ENCODE measurements at regions not wholly inside any gene's neighbourhood (a gene's known extent, or its start where the extent isn't known, plus 50 kb on each side); places are given as distances from the start of the nearest gene placed in this dataset.
A peak's percentile ranks its signal among the peaks of the same experiment; 100 is the strongest.

DNA sequence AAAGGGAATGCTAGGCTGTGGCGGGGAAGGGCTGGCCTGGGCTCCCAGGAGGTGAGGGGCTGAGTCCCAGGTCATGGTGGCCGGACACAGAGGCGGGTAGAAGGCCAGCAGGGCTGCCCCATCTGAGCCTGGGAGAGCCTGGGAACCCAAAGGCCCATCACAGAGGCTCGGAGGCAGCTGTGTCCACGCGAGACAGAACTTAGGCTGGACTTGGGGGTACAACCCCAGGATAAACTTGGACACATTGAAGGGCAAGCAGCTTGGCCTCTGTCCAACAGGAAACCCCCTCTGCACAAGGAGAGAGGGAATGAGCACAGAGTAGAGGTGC, 95.9 kb downstream of the ZFP36L2 start:
- no peaks in the 10 kb centered on the region for H3K27me3 ChIP-seq (ENCODE audit: control insufficient read depth, extremely low read depth, insufficient read depth, low read length)
- H3K4me1 ChIP-seq (ENCODE audit: control insufficient read depth, extremely low read depth, insufficient read depth, low read length): peaks cover 42% of the 10 kb centered on the region
- no peaks in the 10 kb centered on the region for H4K20me1 ChIP-seq (ENCODE audit: control insufficient read depth, extremely low read depth, insufficient read depth, low read length)
- H3K9me3 ChIP-seq (ENCODE audit: control insufficient read depth, low read depth, low read length): no peaks in the 10 kb centered on the region
- peak overlapping the region; percentile 100 for H3K27ac ChIP-seq (ENCODE audit: control insufficient read depth, insufficient read depth, low read length)
- peak overlapping the region; percentile 82 for H3K4me2 ChIP-seq (ENCODE audit: control insufficient read depth, extremely low read depth, insufficient read depth, low read depth, low read length)
- peak overlapping the region; percentile 91 for H3K9ac ChIP-seq (ENCODE audit: control insufficient read depth, extremely low read depth, insufficient read depth, low read length)
- no peaks in the 10 kb centered on the region for H3K36me3 ChIP-seq (ENCODE audit: control insufficient read depth in 2 of 2, extremely low read depth in 1 of 2, insufficient read depth in 2 of 2, low read length in 2 of 2)
- no peak overlapping the region for H2AFZ ChIP-seq (ENCODE audit: control insufficient read depth, low read length)
- no peaks in the 10 kb centered on the region for H3K9me1 ChIP-seq (ENCODE audit: control insufficient read depth, extremely low read depth, insufficient read depth, low read length)
- no peak for TF ChIP-seq EZH2 (IDR thresholded peaks at IDR 0.05; ENCODE audit: low read length)
- TF ChIP-seq CTCF (optimal IDR thresholded peaks at IDR 0.05 in 1 of 3, IDR thresholded peaks at IDR 0.05 in 1 of 3, conservative IDR thresholded peaks at IDR 0.05 in 1 of 3; ENCODE audit: extremely low read depth in 1 of 3, insufficient read depth in 2 of 3, low read length in 3 of 3): no peak
- dilution Hi-C loops (cut with MboI; ENCODE audit: extremely low pct_ligation_motif_present, low sequenced_read_pairs): no loop called here
- FAIRE-seq (no peak), DNase-seq (ENCODE audit: low read depth, low spot score) (no peak)
- no peaks in the 10 kb centered on the region for H3K79me2 ChIP-seq (ENCODE audit: control insufficient read depth, insufficient read depth, low read length)
- H3K4me3 ChIP-seq (ENCODE audit: control insufficient read depth in 2 of 3, extremely low read depth in 1 of 3, insufficient read depth in 2 of 3, low read depth in 1 of 3, low read length in 3 of 3): peak overlapping the region in 2 of 3 experiments; percentile 22 to 45

DNA sequence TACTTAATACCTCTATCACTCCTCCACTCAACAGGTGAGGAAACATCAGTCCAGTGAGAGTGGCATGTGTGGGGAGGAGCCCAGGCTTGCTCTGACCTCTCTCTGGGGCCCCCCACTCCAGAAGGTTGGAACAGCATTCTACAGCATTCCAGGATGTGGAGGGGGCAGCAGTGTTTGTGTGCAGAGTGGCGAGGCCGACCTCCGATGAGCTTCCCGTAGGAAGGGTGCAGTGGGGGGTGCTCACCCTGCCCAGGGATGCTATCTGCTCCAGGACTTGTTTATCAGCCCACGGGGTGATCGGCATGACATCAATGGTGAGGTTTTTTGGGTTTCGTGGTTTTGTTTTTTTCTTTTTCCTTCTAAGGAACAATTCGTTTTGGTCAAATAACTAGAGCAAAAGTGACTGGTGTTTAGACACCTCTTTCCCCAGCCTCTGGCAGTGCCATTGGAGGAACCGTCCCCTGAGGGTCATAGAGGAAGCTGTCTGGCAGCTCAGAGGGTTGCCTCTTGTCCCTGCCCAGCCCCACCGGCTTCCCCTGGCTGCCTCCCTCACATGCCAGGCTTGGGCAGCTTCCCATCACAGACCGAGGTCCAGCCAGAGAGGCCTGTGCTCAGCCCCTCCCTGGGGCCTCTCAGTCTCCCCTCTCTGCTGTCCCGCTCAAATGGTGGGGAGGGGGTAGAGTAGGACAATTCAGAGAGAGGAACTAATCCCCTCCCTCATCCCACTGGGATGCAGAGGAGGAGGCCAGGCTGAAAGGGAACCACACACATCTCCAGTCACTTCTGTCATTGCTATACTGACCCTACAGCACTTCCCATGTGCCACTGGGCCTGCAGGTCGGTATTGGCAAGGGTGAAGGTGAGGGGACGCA, 96.5 kb downstream of the ZFP36L2 start:
- DNase-seq (ENCODE audit: low read depth, low spot score): no peak
- FAIRE-seq: no peak
- no peaks in the 10 kb centered on the region for H3K9me1 ChIP-seq (ENCODE audit: control insufficient read depth, extremely low read depth, insufficient read depth, low read length)
- no peak overlapping the region for H3K4me3 ChIP-seq (ENCODE audit: control insufficient read depth in 2 of 3, extremely low read depth in 1 of 3, insufficient read depth in 2 of 3, low read depth in 1 of 3, low read length in 3 of 3)
- no peaks in the 10 kb centered on the region for H4K20me1 ChIP-seq (ENCODE audit: control insufficient read depth, extremely low read depth, insufficient read depth, low read length)
- H3K9me3 ChIP-seq (ENCODE audit: control insufficient read depth, low read depth, low read length): no peaks in the 10 kb centered on the region
- peaks cover 42% of the 10 kb centered on the region for H3K4me1 ChIP-seq (ENCODE audit: control insufficient read depth, extremely low read depth, insufficient read depth, low read length)
- H3K27ac ChIP-seq (ENCODE audit: control insufficient read depth, insufficient read depth, low read length): peak overlapping the region; percentile 100
- dilution Hi-C loops (cut with MboI; ENCODE audit: extremely low pct_ligation_motif_present, low sequenced_read_pairs): no loop called here
- H3K27me3 ChIP-seq (ENCODE audit: control insufficient read depth, extremely low read depth, insufficient read depth, low read length): no peaks in the 10 kb centered on the region
- peak overlapping the region; percentile 91 for H3K9ac ChIP-seq (ENCODE audit: control insufficient read depth, extremely low read depth, insufficient read depth, low read length)
- TF ChIP-seq EZH2 (IDR thresholded peaks at IDR 0.05; ENCODE audit: low read length) (no peak), CTCF (optimal IDR thresholded peaks at IDR 0.05 in 1 of 3, IDR thresholded peaks at IDR 0.05 in 1 of 3, conservative IDR thresholded peaks at IDR 0.05 in 1 of 3; ENCODE audit: extremely low read depth in 1 of 3, insufficient read depth in 2 of 3, low read length in 3 of 3) (no peak)
- H3K4me2 ChIP-seq (ENCODE audit: control insufficient read depth, extremely low read depth, insufficient read depth, low read depth, low read length): no peak overlapping the region
- no peak overlapping the region for H2AFZ ChIP-seq (ENCODE audit: control insufficient read depth, low read length)
- no peaks in the 10 kb centered on the region for H3K79me2 ChIP-seq (ENCODE audit: control insufficient read depth, insufficient read depth, low read length)
- no peaks in the 10 kb centered on the region for H3K36me3 ChIP-seq (ENCODE audit: control insufficient read depth in 2 of 2, extremely low read depth in 1 of 2, insufficient read depth in 2 of 2, low read length in 2 of 2)

Measured in keratinocyte (primary cell).